ENCODE measurements at regions not wholly inside any gene's neighbourhood (a gene's known extent, or its start where the extent isn't known, plus 50 kb on each side); places are given as distances from the start of the nearest gene placed in this dataset.
"Not testable (repeated sequence)": the region's sequence is repeated elsewhere in the genome, so short reads cannot be mapped to it uniquely, and the experiment has no call there.

- DNase-seq, result peak; percentile 45
These were observed 64.8 kb upstream of the TBC1D3K start for GRCh38 chr17:37859451-37859850.

- not testable (repeated sequence) for DNase-seq
These were observed 65.8 kb upstream of the TBC1D3K start for GRCh38 chr17:37858391-37858790.

- no peak for DNase-seq
These were observed 68.0 kb upstream of the TBC1D3K start for GRCh38 chr17:37856245-37856644.

- DNase-seq, result no peak
These were observed 74.6 kb upstream of the TBC1D3K start for GRCh38 chr17:37849617-37849972.

GRCh38 chr17:37848690-37849616 is 75.3 kb upstream of the TBC1D3K start:
- peak; percentile 31 for DNase-seq

- no peak for DNase-seq
These were observed 76.3 kb upstream of the TBC1D3K start for GRCh38 chr17:37847811-37848331.

GRCh38 chr17:37847102-37847501 is 77.1 kb upstream of the TBC1D3K start:
- no peak for DNase-seq

GRCh38 chr17:37844977-37845293 is 79.3 kb upstream of the TBC1D3K start:
- DNase-seq, result no peak

- DNase-seq, result peak; percentile 71
These were observed 79.8 kb upstream of the TBC1D3K start for GRCh38 chr17:37844158-37844976.

- no peak for DNase-seq
These were observed 81.8 kb upstream of the TBC1D3K start for GRCh38 chr17:37842401-37842800.

- DNase-seq, result no peak
These were observed 83.0 kb upstream of the TBC1D3K start for GRCh38 chr17:37841232-37841631.

GRCh38 chr17:37840576-37840975 is 83.6 kb upstream of the TBC1D3K start:
- no peak for DNase-seq

GRCh38 chr17:37839196-37839978 is 84.8 kb upstream of the TBC1D3K start:
- DNase-seq, result no peak

GRCh38 chr17:37838276-37838675 is 85.9 kb upstream of the TBC1D3K start:
- no peak for DNase-seq

- no peak for DNase-seq
These were observed 87.6 kb upstream of the TBC1D3K start for GRCh38 chr17:37836593-37836992.

- no peak for DNase-seq
These were observed 89.3 kb upstream of the HNF1B start for GRCh38 chr17:37834168-37834567.

- DNase-seq, result peak; percentile 48
These were observed 88.5 kb upstream of the HNF1B start for GRCh38 chr17:37833237-37833859.

GRCh38 chr17:37831986-37832385 is 87.1 kb upstream of the HNF1B start:
- DNase-seq, result no peak

GRCh38 chr17:37831492-37831891 is 86.6 kb upstream of the HNF1B start:
- DNase-seq, result no peak

- DNase-seq, result no peak
These were observed 85.5 kb upstream of the HNF1B start for GRCh38 chr17:37830151-37830993.

GRCh38 chr17:37829592-37830123 is 84.8 kb upstream of the HNF1B start:
- DNase-seq, result no peak

All from RPMI8226 (cell line).